ENCODE measurements at regions not wholly inside any gene's neighbourhood (a gene's known extent, or its start where the extent isn't known, plus 50 kb on each side); places are given as distances from the start of the nearest gene placed in this dataset.
"Not testable (repeated sequence)": the region's sequence is repeated elsewhere in the genome, so short reads cannot be mapped to it uniquely, and the experiment has no call there.

- H3K36me3 ChIP-seq (ENCODE audit: insufficient read depth, low read length): no peaks in the 10 kb centered on the region
- H2AFZ ChIP-seq (ENCODE audit: low read length): no peak overlapping the region
- POLR2A ChIA-PET: no interaction called here
- no peaks in the 10 kb centered on the region for H4K20me1 ChIP-seq (ENCODE audit: insufficient read depth, low read length)
- no peak overlapping the region for H3K4me3 ChIP-seq (ENCODE audit: low read depth, low read length, poor library complexity, severe bottlenecking)
- CTCF ChIA-PET (ENCODE audit: unreplicated experiment): no interaction called here
- H3K4me2 ChIP-seq (ENCODE audit: low read length): no peak overlapping the region
- H3K9me3 ChIP-seq (ENCODE audit: low read length): no peaks in the 10 kb centered on the region
- no peaks in the 10 kb centered on the region for H3K79me2 ChIP-seq (ENCODE audit: insufficient read depth, low read depth, low read length)
- intact Hi-C loops (cut with micrococcal nuclease; ENCODE audit: unreplicated experiment): no loop called here
- TF ChIP-seq EZH2phosphoT487 (IDR thresholded peaks at IDR 0.05; ENCODE audit: borderline replicate concordance, low read depth, low read length): no peak
- TF ChIP-seq CTCF (conservative IDR thresholded peaks at IDR 0.05; ENCODE audit: low read length): no peak
- no peaks in the 10 kb centered on the region for H3K9me2 ChIP-seq (ENCODE audit: insufficient read depth, low read length)
- DNase-seq (ENCODE audit: low spot score): no peak
- no TSS peak for BruUV-seq (replicated peaks)
- H3K4me1 ChIP-seq (ENCODE audit: insufficient read depth, low read length, poor library complexity, severe bottlenecking): no peaks in the 10 kb centered on the region
- no peak overlapping the region for H3K27ac ChIP-seq (ENCODE audit: low read depth, low read length, poor library complexity, severe bottlenecking)
Observed at GRCh38 chr5:92613546-92613945, 967.5 kb downstream of the NR2F1-AS1 start.

GRCh38 chr5:92610435-92610834, 970.6 kb downstream of the NR2F1-AS1 start:
- CTCF ChIA-PET (ENCODE audit: unreplicated experiment); H3K27ac ChIP-seq (ENCODE audit: low read depth, low read length, poor library complexity, severe bottlenecking); H3K9me3 ChIP-seq (ENCODE audit: low read length); H3K36me3 ChIP-seq (ENCODE audit: insufficient read depth, low read length); H3K4me3 ChIP-seq (ENCODE audit: low read depth, low read length, poor library complexity, severe bottlenecking); H3K4me2 ChIP-seq (ENCODE audit: low read length); H3K9me2 ChIP-seq (ENCODE audit: insufficient read depth, low read length); BruUV-seq (replicated peaks); H4K20me1 ChIP-seq (ENCODE audit: insufficient read depth, low read length); intact Hi-C loops (cut with micrococcal nuclease; ENCODE audit: unreplicated experiment); DNase-seq (ENCODE audit: low spot score); H2AFZ ChIP-seq (ENCODE audit: low read length); H3K79me2 ChIP-seq (ENCODE audit: insufficient read depth, low read depth, low read length); H3K4me1 ChIP-seq (ENCODE audit: insufficient read depth, low read length, poor library complexity, severe bottlenecking); POLR2A ChIA-PET: not testable (repeated sequence)

- Histone ChIP-seq H3K4me1 (ENCODE audit: insufficient read depth, low read length, poor library complexity, severe bottlenecking) (no peaks in the 10 kb centered on the region), H3K36me3 (ENCODE audit: insufficient read depth, low read length) (no peaks in the 10 kb centered on the region), H3K27ac (ENCODE audit: low read depth, low read length, poor library complexity, severe bottlenecking) (no peak overlapping the region), H2AFZ (ENCODE audit: low read length) (no peak overlapping the region), H3K9me3 (ENCODE audit: low read length) (no peaks in the 10 kb centered on the region), H3K4me3 (ENCODE audit: low read depth, low read length, poor library complexity, severe bottlenecking) (no peak overlapping the region), H3K9me2 (ENCODE audit: insufficient read depth, low read length) (no peaks in the 10 kb centered on the region), H4K20me1 (ENCODE audit: insufficient read depth, low read length) (no peaks in the 10 kb centered on the region), H3K4me2 (ENCODE audit: low read length) (no peak overlapping the region), H3K79me2 (ENCODE audit: insufficient read depth, low read depth, low read length) (no peaks in the 10 kb centered on the region)
- TF ChIP-seq EZH2phosphoT487 (IDR thresholded peaks at IDR 0.05; ENCODE audit: borderline replicate concordance, low read depth, low read length): no peak
- no peak for TF ChIP-seq CTCF (conservative IDR thresholded peaks at IDR 0.05; ENCODE audit: low read length)
- CTCF ChIA-PET (ENCODE audit: unreplicated experiment): no interaction called here
- POLR2A ChIA-PET: no interaction called here
- intact Hi-C loops (cut with micrococcal nuclease; ENCODE audit: unreplicated experiment): no loop called here
- no TSS peak for BruUV-seq (replicated peaks)
- no peak for DNase-seq (ENCODE audit: low spot score)
Observed at GRCh38 chr5:92605591-92605990, 975.4 kb downstream of the NR2F1-AS1 start.

All from OCI-LY7 (cell line).